Suprapubic skin (tissue), 3 donors: ENCODE measurements at regions not wholly inside any gene's neighbourhood (a gene's known extent, or its start where the extent isn't known, plus 50 kb on each side); places are given as distances from the start of the nearest gene placed in this dataset.

Experiments
- POLR2A ChIP-seq, 2 donors: fragments of 450-650 bp; IDR thresholded peaks; one replicate each; pipeline ENCODE4 v1.6.1; 2017; ENCODE audit warnings: antibody characterized with exemption in 2 of 2, mild to moderate bottlenecking in 2 of 2, moderate library complexity in 2 of 2
- TF ChIP-seq, protein P1 (sequence below), 2 donors: fragments of 200-600 bp in 1 of 2; fragments of 450-650 bp in 1 of 2; sonication (generic) in 1 of 2; IDR thresholded peaks; one replicate each; pipeline ENCODE4 v1.5.1; 2016 to 2019; ENCODE audit warnings: antibody characterized with exemption in 2 of 2, mild to moderate bottlenecking in 1 of 2, moderate library complexity in 1 of 2

DNA sequence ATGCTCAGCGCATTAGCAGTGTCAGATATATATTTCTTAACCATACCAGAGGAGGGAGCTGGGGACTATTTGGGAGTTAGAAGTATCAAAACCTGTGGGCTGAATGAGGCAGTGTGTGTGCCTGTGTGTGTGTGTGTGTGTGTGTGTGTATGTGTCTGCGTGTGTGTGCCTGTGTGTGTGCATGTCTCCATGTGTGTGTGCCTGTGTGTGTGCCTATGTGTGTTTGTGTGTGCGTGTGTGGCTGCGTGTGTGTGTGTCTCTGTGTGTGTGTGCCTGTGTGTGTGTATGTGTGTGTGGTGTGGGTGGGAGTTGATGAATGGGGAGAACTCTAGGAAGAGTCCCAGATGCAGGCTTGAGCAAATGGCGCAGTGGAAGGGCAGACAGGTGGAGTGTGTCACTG is 92.9 kb downstream of the PAX1 start:
- TF ChIP-seq, protein P1, sequence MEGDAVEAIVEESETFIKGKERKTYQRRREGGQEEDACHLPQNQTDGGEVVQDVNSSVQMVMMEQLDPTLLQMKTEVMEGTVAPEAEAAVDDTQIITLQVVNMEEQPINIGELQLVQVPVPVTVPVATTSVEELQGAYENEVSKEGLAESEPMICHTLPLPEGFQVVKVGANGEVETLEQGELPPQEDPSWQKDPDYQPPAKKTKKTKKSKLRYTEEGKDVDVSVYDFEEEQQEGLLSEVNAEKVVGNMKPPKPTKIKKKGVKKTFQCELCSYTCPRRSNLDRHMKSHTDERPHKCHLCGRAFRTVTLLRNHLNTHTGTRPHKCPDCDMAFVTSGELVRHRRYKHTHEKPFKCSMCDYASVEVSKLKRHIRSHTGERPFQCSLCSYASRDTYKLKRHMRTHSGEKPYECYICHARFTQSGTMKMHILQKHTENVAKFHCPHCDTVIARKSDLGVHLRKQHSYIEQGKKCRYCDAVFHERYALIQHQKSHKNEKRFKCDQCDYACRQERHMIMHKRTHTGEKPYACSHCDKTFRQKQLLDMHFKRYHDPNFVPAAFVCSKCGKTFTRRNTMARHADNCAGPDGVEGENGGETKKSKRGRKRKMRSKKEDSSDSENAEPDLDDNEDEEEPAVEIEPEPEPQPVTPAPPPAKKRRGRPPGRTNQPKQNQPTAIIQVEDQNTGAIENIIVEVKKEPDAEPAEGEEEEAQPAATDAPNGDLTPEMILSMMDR (IDR thresholded peaks at IDR 0.05): no peak
- no peak for TF ChIP-seq POLR2A (IDR thresholded peaks at IDR 0.05)
